ENCODE measurements at regions not wholly inside any gene's neighbourhood (a gene's known extent, or its start where the extent isn't known, plus 50 kb on each side); places are given as distances from the start of the nearest gene placed in this dataset.
A peak's percentile ranks its signal among the peaks of the same experiment; 100 is the strongest.

- no peaks in the 10 kb centered on the region for H3K36me3 ChIP-seq
- 19 to 27% methylated on average over 2 of the region's 2 CpGs for WGBS, 2 donors
- H3K27me3 ChIP-seq = no peaks in the 10 kb centered on the region
- DNase-seq = no peak
- H3K27ac ChIP-seq = no peak overlapping the region
- no peak for ATAC-seq (ENCODE audit: low FRiP score in 2 of 2)
- H3K9me3 ChIP-seq = no peaks in the 10 kb centered on the region
- H3K4me3 ChIP-seq = no peak overlapping the region
- no peaks in the 10 kb centered on the region for H3K4me1 ChIP-seq
- TF ChIP-seq CTCF (IDR thresholded peaks at IDR 0.05) (peak in 1 of 6 experiments; percentile 6), EP300 (IDR thresholded peaks at IDR 0.05) (no peak)
These were observed 674.5 kb downstream of the KCNJ3 start for GRCh38 chr2:155372969-155373368.

- no peak overlapping the region for H3K4me3 ChIP-seq
- H3K27ac ChIP-seq = no peak overlapping the region
- WGBS, 2 donors = 24 to 36% methylated on average over 1 of the region's 1 CpG
- no peak for TF ChIP-seq EP300 (IDR thresholded peaks at IDR 0.05)
- no peak for TF ChIP-seq POLR2A (IDR thresholded peaks at IDR 0.05)
- TF ChIP-seq CTCF (IDR thresholded peaks at IDR 0.05) = peak in 2 of 6 experiments; percentile 15
- TF ChIP-seq POLR2AphosphoS5 (IDR thresholded peaks at IDR 0.05) = no peak
- no peak for ATAC-seq (ENCODE audit: low FRiP score in 2 of 2)
- H3K36me3 ChIP-seq = no peaks in the 10 kb centered on the region
- H3K9me3 ChIP-seq = no peaks in the 10 kb centered on the region
- H3K27me3 ChIP-seq = no peaks in the 10 kb centered on the region
- DNase-seq = no peak
- H3K4me1 ChIP-seq = no peaks in the 10 kb centered on the region
These were observed 670.4 kb downstream of the KCNJ3 start for GRCh38 chr2:155368934-155369333.

- H3K27ac ChIP-seq = no peak overlapping the region
- H3K4me1 ChIP-seq = no peaks in the 10 kb centered on the region
- no peaks in the 10 kb centered on the region for H3K9me3 ChIP-seq
- no peak for ATAC-seq (ENCODE audit: low FRiP score in 2 of 2)
- no peak overlapping the region for H3K4me3 ChIP-seq
- WGBS, 2 donors = 87 to 95% methylated on average over 3 of the region's 3 CpGs
- DNase-seq = no peak
- no peak for TF ChIP-seq POLR2A (IDR thresholded peaks at IDR 0.05)
- TF ChIP-seq CTCF (IDR thresholded peaks at IDR 0.05) = no peak
- TF ChIP-seq POLR2AphosphoS5 (IDR thresholded peaks at IDR 0.05) = no peak
- TF ChIP-seq EP300 (IDR thresholded peaks at IDR 0.05) = no peak
- no peaks in the 10 kb centered on the region for H3K36me3 ChIP-seq
- H3K27me3 ChIP-seq = no peaks in the 10 kb centered on the region
These were observed 666.3 kb downstream of the KCNJ3 start for GRCh38 chr2:155364766-155365165.

- H3K27ac ChIP-seq = no peak overlapping the region
- H3K36me3 ChIP-seq = no peaks in the 10 kb centered on the region
- DNase-seq (no peak), ATAC-seq (ENCODE audit: low FRiP score in 2 of 2) (no peak)
- H3K4me3 ChIP-seq = peak overlapping the region in 2 of 4 donors; percentile 3 to 19
- no peaks in the 10 kb centered on the region for H3K27me3 ChIP-seq
- no peaks in the 10 kb centered on the region for H3K9me3 ChIP-seq
- TF ChIP-seq EP300 (IDR thresholded peaks at IDR 0.05) (no peak), POLR2AphosphoS5 (IDR thresholded peaks at IDR 0.05) (no peak), CTCF (IDR thresholded peaks at IDR 0.05) (no peak), POLR2A (IDR thresholded peaks at IDR 0.05) (no peak)
- H3K4me1 ChIP-seq = no peaks in the 10 kb centered on the region
- WGBS, 2 donors = 78% methylated on average over 8 of the region's 8 CpGs
These were observed 664.9 kb downstream of the KCNJ3 start for GRCh38 chr2:155363349-155363888.

- WGBS, 2 donors = 56% methylated on average over 1 of the region's 1 CpG; no CpG with 5 or more reads in 1 of the 2 donors
- Histone ChIP-seq H3K9me3 (peaks cover 0 to 6% (median 0%) of the 10 kb centered on the region in 4 donors), H3K36me3 (no peaks in the 10 kb centered on the region), H3K27me3 (no peaks in the 10 kb centered on the region), H3K4me3 (no peak overlapping the region), H3K27ac (no peak overlapping the region), H3K4me1 (no peaks in the 10 kb centered on the region)
- TF ChIP-seq POLR2A (IDR thresholded peaks at IDR 0.05) (no peak), CTCF (IDR thresholded peaks at IDR 0.05) (no peak), POLR2AphosphoS5 (IDR thresholded peaks at IDR 0.05) (no peak), EP300 (IDR thresholded peaks at IDR 0.05) (no peak)
- ATAC-seq (ENCODE audit: low FRiP score in 2 of 2) (peak in 1 of 2 donors; percentile 53), DNase-seq (no peak)
These were observed 658.7 kb downstream of the KCNJ3 start for GRCh38 chr2:155357172-155357571.
